Neural progenitor cell (in vitro differentiated cells): ENCODE measurements at regions not wholly inside any gene's neighbourhood (a gene's known extent, or its start where the extent isn't known, plus 50 kb on each side); places are given as distances from the start of the nearest gene placed in this dataset.

ENCODE experiments used
- EZH2 ChIP-seq: fragments of 200-600 bp; sonication (generic); IDR thresholded peaks from 2 replicates; pipeline ENCODE4 v1.6.1; 2017; ENCODE audit warnings: antibody characterized with exemption, mild to moderate bottlenecking, moderate library complexity
- TF ChIP-seq, protein P1 (sequence below): fragments of 200-600 bp; sonication (generic); IDR thresholded peaks from 2 replicates; pipeline ENCODE4 v1.5.1; 2017; ENCODE audit warnings: antibody characterized with exemption, mild to moderate bottlenecking

GRCh38 chr7:156509216-156509615 is 131.4 kb upstream of the RNF32 start:
- no peak for TF ChIP-seq EZH2
- TF ChIP-seq, protein P1, sequence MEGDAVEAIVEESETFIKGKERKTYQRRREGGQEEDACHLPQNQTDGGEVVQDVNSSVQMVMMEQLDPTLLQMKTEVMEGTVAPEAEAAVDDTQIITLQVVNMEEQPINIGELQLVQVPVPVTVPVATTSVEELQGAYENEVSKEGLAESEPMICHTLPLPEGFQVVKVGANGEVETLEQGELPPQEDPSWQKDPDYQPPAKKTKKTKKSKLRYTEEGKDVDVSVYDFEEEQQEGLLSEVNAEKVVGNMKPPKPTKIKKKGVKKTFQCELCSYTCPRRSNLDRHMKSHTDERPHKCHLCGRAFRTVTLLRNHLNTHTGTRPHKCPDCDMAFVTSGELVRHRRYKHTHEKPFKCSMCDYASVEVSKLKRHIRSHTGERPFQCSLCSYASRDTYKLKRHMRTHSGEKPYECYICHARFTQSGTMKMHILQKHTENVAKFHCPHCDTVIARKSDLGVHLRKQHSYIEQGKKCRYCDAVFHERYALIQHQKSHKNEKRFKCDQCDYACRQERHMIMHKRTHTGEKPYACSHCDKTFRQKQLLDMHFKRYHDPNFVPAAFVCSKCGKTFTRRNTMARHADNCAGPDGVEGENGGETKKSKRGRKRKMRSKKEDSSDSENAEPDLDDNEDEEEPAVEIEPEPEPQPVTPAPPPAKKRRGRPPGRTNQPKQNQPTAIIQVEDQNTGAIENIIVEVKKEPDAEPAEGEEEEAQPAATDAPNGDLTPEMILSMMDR: no peak
